KOPT-K1 (cell line): ENCODE measurements at regions not wholly inside any gene's neighbourhood (a gene's known extent, or its start where the extent isn't known, plus 50 kb on each side); places are given as distances from the start of the nearest gene placed in this dataset.

Experiments
- H3K27ac ChIP-seq: fragments of 200-600 bp; sonication (generic); 2 replicates; pipeline ENCODE4 v1.5.1; 2016; ENCODE audit warnings: antibody characterized with exemption, mild to moderate bottlenecking, low read depth, low read length; ENCODE audit not compliant: poor library complexity, severe bottlenecking
- H3K36me3 ChIP-seq: fragments of 200-600 bp; sonication (generic); 2 replicates; pipeline ENCODE4 v1.5.1; 2017; ENCODE audit warnings: antibody characterized with exemption, mild to moderate bottlenecking, low read length, moderate library complexity; ENCODE audit not compliant: insufficient read depth
- H3K9me3 ChIP-seq: fragments of 200-600 bp; sonication (generic); 2 replicates; pipeline ENCODE4 v1.5.1; 2017; ENCODE audit warnings: antibody characterized with exemption, low read length, mild to moderate bottlenecking; ENCODE audit not compliant: insufficient read depth, poor library complexity, severe bottlenecking

DNA sequence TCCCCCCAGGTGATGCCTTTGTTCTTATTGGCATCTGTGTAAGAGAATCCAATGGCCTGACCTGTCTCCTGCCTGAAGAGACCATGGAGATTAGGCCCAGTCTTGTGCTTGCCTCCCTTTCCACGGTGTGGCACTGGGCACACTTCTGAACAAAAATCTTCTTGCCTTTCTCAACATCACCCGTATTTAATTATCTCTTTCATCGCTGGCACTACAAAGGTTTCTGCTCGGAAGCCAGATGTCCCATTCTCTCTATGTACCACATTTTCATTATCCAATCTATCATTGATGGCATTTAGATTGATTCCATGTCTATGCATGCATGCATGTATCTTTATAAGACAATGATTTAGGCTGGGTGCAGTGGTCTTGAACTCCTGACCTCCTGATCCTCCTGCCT is 74.3 kb downstream of the SLC25A15 start:
- Histone ChIP-seq H3K9me3 (no peaks in the 10 kb centered on the region), H3K36me3 (no peaks in the 10 kb centered on the region), H3K27ac (no peak overlapping the region)

DNA sequence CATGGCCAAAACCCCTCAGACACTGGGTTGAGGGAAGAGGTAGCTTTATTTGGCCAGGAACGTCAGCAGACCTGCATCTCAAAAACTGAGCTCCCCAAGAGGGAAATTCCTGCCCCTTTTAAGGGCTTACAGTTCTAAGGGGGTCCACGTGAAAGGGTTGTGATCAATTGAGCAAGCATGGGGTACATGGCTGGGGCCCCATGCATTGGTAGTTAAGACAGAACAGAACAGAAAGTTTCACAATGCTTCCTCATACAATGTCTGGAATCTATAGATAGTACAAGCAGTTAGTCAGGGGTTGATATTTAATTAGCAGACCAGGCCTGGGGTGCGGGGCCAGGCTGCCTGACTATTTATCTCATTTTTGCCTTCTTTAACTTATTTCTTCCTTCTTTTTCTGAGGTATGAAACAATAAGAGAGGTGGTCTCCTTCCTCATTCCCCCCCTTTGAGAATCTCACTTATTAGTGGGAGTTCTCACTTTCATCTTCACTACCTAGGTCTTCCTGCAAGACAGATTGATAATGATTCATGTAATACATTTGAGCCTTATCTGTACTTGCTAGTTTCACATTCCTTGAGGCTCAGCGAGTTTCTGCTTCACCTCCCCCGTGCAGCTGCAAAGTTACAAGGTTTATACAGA is 84.8 kb downstream of the SLC25A15 start:
- peaks cover 50% of the 10 kb centered on the region for H3K36me3 ChIP-seq
- H3K27ac ChIP-seq: no peak overlapping the region
- peaks cover 77% of the 10 kb centered on the region for H3K9me3 ChIP-seq

GRCh38 chr13:40875044-40875443 is 85.6 kb downstream of the SLC25A15 start:
- peaks cover 85% of the 10 kb centered on the region for H3K9me3 ChIP-seq

DNA sequence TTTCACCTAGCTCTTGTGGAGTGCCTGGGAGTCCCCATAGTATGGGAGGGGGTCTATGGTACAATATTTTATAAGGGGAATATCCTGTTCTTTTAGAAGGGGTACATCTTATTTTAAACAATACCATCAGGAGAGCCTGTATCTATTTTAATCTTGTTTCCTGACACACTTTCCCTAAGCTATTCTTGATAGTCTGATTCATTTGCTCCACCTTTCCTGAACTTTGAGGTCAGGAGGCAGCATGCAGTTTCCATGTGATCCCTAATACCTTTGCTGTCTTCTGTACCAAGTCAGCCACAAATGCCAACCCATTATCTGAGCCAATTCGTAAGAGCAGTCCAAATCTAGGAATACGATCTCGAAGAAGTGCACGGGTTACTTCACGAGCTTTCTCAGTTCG is 86.2 kb downstream of the SLC25A15 start:
- Histone ChIP-seq H3K9me3 (peaks cover 90% of the 10 kb centered on the region), H3K27ac (no peak overlapping the region), H3K36me3 (peaks cover 56% of the 10 kb centered on the region)

More at GRCh38 chr13:40875044-40875443, 85.6 kb downstream of the SLC25A15 start:
- Histone ChIP-seq H3K36me3 (peaks cover 53% of the 10 kb centered on the region), H3K27ac (no peak overlapping the region)

DNA sequence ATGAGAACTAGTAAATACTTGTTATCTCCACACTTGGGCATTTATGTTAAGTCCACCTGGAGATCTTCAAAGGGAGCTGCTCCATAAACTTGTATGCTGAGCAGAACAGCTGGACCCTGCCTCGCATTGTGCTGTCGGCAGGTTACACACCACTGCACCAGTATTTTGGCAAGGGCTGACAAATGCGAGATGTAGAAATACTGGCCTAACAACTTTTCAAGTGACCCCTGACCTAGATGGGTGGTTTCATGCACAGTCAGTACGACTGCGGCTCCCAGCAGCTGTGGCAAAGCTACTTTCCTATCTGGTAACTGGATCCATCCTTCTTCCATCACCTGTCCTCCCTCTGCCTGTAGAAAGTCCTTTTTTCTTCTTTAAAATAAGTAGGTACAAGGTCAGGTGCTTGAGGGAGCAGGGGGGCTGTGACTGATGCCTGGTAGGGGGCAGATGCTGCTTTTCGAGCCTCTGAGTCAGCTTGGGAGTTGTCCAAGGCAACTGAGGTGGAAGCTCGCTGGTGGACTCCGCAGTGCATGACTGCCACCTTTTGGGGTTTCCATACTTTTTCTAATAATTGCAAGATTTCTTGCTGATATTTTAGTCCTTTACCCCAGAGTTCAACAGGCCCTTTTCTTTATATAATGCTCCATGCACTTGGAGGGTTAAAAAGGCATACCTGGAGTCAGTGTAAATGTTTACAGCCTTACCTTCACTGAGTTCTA is 86.8 kb downstream of the SLC25A15 start:
- peaks cover 96% of the 10 kb centered on the region for H3K9me3 ChIP-seq
- peaks cover 61% of the 10 kb centered on the region for H3K36me3 ChIP-seq

GRCh38 chr13:40878321-40878720 is 88.9 kb downstream of the SLC25A15 start:
- Histone ChIP-seq H3K27ac (no peak overlapping the region), H3K9me3 (peaks cover 89% of the 10 kb centered on the region), H3K36me3 (peaks cover 57% of the 10 kb centered on the region)

More for the DNA sequence above, 86.8 kb downstream of the SLC25A15 start:
- H3K27ac ChIP-seq: no peak overlapping the region

- Histone ChIP-seq H3K36me3 (peaks cover 52% of the 10 kb centered on the region), H3K9me3 (peaks cover 84% of the 10 kb centered on the region), H3K27ac (no peak overlapping the region)
These were observed 89.4 kb downstream of the SLC25A15 start for GRCh38 chr13:40878823-40879222.
